ENCODE measurements at regions not wholly inside any gene's neighbourhood (a gene's known extent, or its start where the extent isn't known, plus 50 kb on each side); places are given as distances from the start of the nearest gene placed in this dataset.

DNA sequence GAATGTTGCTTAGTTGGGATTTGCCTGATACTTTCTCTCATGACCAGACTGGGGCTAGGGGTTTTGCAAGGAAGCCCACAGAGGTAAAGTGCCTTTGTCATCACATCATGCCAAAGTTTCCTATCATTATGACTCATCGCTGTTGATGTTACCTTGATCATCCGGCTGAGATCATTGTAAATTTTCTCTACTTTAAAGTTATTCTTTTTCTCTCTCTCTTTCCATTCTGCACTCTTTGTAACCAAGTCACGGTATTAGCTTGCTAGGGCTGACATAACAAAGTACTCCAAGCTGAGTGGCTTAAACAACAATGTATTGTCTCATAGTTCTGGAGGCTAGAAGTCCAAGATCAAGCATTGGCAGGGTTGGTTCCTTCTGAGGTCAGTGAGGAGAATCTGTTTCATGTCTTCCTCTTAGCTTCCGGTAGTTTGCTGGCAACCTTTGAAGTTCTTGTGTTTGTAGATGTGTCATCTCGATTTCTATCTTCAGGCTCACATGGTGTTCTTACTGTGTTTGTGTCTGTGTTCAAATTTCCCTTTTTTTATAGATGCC, 113.0 kb downstream of the DTHD1 start:
- intact Hi-C loops (cut with micrococcal nuclease): loop anchor here (1.0 to 5.0 kb wide), 6 partner anchors 8 to 297 kb away; partner anchors contain the start of gene ARAP2

DNA sequence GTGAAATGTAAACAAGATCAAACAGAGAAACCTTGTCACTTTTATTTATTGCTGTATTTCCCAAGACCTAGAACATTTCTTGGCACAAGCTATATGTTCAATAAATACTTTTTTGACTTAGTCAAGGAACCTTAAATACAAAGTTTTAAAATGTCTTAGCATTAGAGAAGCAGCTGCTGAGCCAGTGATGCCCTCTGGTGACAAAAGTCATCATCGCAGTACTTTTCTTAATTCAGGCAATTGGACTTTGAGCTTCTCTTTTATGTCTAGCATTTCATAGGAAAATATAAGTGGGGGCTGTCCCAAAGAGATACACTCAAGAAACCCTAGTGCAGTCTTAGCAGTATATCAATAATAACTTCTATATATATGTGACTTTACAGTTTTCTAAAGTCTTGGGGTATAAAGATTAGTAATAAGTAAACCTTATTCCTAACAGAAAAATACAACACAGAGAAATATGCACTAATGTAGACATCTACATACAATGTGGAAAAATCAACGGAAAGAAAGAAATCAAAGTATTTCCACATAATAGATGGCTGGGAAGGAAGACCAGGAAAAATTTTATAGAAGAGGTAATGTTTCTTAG, 118.4 kb downstream of the DTHD1 start:
- intact Hi-C loops (cut with micrococcal nuclease): loop anchor here (1.0 kb wide), 1 partner anchor 49 kb away; no protein-coding TSS in a partner anchor

DNA sequence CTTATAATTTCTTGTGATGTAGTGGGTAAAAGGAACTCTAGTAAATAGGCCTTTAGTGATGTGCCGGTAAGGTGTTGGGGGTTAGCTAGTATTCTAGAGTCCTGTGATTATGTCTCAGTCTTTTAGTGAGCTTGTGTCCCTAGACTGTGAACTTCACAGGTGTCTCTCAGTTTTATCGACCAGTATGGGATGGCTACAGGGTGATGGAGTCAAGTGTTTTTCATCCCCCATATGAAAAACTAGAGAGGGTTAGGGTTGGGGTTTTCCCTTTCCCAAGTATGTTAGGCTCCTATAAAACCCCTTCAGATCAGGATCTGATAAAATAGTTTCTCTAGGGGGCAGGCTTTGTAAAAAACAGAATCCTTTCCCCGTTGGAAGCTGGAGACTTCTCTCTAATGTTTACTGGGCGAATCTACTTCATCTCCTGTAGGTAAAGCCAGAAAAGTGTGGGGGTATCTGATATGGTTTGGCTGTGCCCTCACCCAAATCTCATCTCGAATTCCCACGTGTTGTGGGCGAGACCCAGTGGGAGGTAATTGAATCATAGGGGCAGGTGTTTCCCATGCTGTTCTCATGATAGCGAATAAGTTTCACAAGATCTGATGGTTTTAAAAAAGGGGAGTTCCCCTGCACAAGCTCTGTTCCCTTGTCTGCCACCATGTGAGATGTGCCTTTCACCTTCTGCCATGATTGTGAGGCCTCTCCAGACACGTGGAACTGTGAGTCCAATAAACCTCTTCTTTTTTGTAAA, 120.8 kb downstream of the DTHD1 start:
- intact Hi-C loops (cut with micrococcal nuclease): no loop called here

DNA sequence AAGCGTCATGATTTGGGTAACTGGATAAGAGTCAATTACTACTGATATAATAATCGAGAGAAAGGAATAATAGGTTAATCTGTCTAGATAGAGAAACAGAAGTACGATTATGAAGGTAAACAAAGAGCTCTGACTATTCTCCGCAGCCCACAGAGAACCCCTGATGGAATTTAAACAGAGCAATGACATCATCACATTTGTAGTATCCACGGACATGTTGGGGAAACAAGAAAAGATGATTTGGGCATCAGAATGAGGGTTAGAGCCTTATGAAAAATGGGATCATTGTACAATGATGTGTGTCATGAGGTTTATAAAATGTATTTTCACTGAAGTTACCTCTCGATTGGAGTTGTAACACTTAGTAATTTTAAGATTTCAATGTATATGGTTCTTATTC, 129.9 kb downstream of the DTHD1 start:
- intact Hi-C loops (cut with micrococcal nuclease): no loop called here

DNA sequence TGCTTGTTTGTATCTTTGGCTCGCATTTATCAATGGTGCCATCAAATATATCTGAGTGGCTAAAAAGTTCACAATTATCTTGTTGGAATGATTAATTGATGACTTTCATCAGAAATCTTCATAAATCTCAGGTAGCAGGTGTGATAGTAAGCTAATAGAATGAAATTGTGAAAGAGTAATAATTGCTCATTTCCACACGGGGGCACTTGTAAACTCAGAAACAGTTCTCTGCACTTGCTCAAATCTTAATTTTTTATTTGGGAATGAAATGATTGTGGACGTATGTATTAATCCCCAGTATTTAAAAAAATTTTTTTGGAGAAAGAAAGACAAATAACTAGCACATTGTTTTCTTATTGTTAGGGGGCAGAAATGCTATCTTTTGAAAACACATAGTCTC, 132.8 kb downstream of the DTHD1 start:
- intact Hi-C loops (cut with micrococcal nuclease): loop anchor here (2.0 kb wide), 1 partner anchor 977 kb away; no protein-coding TSS in a partner anchor

DNA sequence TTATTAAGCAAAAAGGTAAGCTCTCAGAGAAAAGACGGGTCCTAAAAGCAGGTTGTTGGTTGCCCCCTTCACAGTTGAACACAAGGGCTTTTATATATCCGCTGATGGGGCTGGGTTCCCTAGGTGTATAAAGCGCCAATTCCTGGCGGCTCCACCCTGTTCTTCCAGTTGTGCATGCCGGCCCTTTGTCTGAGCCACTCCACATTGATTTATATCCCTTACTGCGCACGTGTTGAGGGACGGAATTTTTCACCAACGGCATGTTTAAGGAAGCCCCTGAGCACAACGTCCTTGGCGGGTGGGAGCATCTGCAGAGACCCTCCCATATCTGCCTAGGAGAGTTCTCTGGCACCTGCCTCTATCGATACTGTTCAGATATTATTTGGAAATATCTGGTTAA, 135.7 kb downstream of the DTHD1 start:
- intact Hi-C loops (cut with micrococcal nuclease): no loop called here

DNA sequence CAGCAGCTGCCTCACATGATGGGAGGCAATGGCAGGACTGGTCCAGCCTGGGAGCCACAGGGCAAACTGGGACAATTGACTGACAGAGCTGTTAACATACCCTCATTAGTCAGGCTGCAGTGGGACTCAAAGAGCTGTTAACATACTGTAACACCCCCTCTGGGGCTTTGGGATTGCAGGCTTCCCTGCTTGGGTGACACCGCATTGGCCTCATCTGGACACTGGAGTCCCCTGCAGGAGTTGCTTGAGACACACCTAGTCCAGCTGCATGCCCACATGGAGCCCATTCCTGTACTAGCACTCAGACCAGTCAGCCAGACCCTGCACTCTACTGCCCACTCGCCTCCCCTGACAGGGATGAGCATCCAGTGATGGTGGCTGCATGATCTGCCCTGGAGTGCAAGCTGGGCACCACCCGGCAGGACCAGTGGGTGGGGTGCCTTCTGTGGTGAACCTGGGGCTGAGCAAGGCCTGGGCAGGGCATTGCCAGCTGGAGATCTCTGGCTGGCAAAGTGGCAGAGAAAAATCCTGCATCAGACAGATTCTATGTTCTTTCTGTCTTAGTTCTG, 138.8 kb downstream of the DTHD1 start:
- intact Hi-C loops (cut with micrococcal nuclease): no loop called here

DNA sequence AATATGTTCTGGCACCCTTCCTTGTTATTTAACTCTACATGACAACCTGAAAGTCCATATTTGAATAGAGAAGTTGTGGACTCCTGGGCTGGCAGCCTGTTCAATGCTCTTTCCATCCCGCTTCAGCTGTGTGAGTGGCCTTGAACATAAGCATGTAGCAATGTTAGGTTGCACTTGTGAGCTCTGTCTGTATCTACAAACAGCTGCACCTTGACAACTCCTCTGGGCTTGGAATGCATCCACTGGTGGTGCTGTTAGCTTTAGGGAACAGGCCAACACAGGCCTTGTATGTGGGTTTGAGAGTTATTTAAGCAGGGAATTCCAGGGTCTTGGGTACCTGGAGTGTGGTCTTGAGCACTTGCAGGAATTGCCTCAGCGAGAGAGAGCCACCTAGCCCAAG, 141.2 kb downstream of the DTHD1 start:
- intact Hi-C loops (cut with micrococcal nuclease): no loop called here

DNA sequence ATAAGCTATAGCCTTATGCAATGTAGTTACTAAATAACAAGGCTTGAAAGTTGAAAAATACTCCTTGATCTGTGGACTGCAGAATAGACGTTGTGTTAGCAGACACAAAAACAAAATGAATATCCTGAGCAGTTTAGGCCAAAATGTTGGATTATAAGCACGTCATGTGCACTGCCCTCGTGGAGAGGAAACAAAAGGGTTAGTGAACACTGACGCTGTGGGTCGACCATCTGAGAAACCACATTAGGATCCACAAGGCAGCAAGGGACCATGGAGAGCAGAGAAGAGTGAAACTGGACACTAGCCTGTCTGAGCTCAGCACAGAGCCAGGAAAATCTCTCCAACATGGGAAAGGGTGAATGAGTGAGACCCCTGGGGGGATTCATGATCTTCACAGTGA, 145.3 kb downstream of the DTHD1 start:
- intact Hi-C loops (cut with micrococcal nuclease): no loop called here

DNA sequence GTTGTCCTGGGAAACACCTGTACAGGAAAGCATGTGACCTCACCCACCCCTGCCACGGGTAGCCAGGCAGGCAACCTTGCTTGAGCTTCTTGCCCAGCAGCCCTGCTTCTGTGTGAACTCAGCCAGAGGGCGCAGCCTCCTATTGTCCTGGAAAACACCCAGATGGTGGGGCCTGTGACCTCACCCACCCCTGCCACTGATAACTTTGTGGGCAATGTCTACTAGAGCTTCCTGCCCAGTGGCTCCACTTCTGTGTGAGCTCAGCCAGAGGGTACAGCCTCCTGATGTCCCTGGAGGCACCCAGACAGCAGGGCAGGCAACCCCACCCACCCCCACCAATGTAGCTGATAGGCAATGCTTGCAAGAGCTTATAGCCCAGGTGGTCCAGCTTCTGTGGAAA, 146.3 kb downstream of the DTHD1 start:
- intact Hi-C loops (cut with micrococcal nuclease): no loop called here

DNA sequence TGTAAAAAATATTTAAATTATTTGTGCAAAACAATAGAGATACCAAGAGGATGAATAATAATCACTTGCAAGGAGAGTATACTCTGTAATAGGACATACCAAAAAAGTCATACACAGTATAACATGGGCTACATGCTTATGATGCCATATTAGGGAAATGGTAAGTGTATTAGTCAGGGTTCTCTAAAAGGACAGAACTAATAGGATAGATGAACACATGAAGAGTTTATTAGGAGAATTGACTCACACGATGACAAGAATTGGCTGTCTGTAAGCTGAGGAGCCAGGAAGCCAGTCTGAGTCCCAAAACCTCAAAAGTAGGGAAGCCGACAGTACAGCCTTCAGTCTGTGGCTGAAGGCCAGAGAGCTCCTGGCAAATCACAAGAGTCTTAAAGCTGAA, 151.2 kb downstream of the DTHD1 start:
- intact Hi-C loops (cut with micrococcal nuclease): no loop called here

DNA sequence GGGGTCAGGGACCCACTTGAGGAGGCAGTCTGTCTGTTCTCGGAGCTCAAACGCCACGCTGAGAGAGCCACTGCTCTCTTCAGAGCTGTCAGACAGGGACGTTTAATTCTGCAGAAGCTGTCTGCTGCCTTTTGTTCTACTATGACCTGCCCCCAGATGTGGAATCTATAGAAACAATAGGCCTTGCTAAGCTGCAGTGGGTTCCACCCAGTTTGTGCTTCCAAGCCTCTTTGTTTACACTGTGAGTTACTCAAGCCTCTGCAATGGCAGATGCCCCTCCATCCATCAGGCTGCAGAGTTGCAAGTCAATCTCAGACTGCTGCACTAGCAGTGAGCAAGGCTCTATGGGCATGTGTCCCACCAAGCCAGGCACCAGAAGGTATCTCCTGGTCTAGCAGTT, 158.1 kb downstream of the DTHD1 start:
- intact Hi-C loops (cut with micrococcal nuclease): no loop called here

DNA sequence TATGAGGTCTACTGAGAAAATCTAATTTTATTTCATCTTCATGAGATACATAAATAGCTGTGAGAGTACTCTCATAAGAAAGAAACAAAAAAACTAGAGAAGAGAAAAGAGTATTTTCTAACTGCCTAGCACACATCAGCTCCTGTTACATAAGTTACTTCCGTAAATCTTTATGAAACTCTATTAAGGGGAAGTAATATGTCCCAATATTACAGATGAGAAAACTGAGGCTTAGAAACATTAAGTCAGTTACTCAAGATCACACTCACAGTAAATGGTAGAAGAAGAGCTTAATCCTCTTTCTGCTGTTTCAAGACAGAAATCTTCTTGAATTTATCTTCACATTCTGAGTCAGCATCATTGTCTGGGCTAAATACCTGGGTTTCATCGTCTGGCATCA, 164.1 kb downstream of the DTHD1 start:
- intact Hi-C loops (cut with micrococcal nuclease): no loop called here

DNA sequence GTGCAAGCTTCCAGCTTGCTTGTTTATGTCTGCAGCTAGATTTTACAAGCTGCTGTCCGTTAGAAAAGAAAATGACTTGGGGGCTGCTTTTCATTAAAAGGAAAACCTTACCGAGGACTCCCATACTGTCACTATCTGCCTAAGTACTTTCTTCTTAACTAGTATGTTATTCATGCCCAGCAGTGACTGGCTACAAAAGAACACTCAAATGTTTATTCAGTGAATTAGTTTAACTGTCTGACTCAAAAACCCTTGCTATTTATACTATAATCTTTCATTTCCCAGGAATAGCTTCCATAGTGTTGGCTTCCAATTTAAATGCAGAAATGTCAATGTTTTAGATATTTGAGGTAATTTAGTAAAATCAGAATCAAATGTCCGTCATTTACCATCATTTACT, 164.9 kb downstream of the DTHD1 start:
- intact Hi-C loops (cut with micrococcal nuclease): no loop called here

DNA sequence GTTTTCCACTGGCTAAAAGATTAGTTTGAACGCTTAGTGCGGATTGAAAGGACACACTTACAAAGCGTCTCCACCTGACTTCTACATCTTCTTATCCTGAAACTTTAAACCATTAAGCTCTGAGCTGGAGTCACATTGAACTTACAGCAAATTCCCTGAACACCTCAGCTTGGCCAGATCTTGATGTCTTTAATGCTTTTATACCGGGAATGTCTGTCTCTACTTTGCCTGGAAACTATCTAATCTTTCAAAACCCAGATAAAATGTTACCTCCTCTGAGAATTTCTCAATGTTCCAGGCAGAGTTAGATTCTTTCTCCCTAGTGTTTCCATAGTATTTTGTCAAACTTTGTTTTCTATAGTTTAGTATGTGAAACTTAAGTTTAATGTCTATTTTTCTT, 179.9 kb downstream of the DTHD1 start:
- intact Hi-C loops (cut with micrococcal nuclease): no loop called here

DNA sequence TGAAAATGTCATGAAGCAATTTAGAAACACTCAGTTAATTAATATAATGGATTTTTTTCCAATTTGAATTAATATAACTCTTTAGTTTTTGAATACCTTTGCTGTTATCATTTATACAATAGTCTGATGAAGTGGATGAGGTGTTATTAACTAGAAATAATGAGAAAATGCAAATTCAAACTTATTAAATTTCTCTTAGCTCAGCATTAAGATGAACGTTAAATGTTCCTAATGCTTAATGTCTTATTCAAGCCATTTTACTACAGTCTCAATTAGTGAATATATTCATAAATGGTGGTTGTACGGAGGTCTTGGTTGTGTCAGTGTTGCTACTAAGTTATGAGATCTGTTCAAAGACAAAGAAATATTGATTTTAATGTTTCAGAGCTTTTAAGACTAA, 186.3 kb downstream of the DTHD1 start:
- intact Hi-C loops (cut with micrococcal nuclease): no loop called here

DNA sequence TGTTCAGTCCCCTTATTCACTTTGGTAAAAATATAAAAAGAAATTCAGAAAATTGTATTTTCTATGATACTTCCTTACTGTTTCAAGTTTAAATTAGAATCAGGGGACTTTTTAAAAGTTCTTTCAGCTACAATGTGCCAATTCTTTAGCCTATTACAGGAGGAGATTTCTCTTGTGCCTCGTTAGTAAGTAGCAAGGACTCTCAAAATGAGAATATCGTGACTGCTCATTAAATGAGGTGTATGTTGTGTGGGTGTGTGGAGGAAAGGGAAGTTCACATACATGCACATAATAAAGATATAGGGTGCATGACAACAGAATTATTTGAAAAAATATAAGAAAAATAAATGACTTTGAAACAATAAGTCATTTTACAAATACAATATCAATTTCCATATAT, 190.5 kb downstream of the DTHD1 start:
- intact Hi-C loops (cut with micrococcal nuclease): no loop called here

DNA sequence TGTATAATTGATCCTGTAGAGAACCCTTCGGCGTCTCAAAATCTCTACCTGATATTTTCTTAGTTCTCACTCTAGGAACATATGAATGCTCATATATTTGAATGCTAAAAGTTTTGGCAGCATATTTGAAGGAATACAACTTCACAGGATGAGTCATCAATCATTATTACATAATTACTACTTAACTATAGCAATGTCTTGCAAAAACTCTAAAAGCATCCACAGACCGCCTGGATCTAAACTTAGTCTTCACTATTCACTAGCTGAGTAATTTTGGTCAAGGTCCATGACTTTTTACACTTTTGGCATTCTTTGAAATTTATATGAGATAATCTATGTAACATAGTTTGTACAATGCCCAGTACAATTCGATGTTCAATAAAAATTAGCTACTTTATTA, 194.7 kb downstream of the DTHD1 start:
- intact Hi-C loops (cut with micrococcal nuclease): no loop called here

DNA sequence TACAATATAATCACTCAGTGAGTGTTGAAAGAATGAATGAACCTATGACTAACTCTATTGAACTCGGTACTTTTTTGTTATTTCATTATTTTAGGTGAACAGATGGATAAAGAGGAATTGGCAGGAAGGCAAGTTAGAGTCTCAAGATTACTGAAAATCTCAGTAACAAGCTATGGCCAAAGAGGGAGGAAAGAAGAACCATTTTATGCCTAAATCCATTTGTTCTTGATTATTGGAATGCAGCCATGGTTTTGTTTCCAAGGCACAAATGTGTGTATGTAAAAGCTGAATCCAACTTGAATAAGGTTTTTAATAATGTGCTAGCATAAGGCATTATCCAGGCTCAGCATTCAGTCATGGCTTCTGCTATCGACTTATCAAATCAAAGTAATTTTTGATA, 196.4 kb downstream of the DTHD1 start:
- intact Hi-C loops (cut with micrococcal nuclease): no loop called here

DNA sequence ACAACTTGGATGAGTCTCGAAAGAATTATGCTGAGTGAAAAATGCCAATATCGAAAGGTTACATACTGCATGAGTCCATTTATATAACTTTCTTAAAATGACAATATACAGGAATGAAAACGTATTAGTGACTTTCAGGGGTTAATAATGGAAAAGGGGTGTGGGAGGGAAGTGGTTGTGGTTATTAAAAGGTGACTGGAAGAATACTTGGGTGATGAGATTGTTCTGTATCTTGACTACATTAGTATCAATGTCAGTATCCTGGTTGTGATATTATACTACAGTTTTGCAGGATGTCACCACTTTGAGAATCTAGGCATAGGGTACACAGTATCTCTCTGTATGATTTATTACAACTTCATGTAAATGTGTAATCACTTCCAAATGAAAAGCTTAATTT, 204.5 kb downstream of the DTHD1 start:
- intact Hi-C loops (cut with micrococcal nuclease): no loop called here

DNA sequence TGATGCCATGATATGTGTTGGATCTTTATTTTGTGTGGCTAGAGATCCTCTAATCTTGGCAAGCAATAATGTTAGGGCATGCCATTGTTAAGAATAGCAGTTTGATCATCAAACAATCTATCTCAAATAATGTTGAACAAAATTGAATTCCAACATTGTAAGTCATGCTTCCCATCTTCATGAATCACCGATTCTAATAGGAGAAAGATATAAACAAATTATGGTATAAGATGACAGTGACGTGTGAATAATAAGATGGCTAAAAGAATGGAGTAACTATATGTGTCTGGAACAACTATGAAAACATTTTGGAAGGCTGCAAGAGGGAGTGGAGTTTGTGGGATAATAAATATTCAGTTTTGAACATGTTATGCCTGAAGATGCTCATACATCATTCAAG, 208.4 kb downstream of the DTHD1 start:
- intact Hi-C loops (cut with micrococcal nuclease): no loop called here

DNA sequence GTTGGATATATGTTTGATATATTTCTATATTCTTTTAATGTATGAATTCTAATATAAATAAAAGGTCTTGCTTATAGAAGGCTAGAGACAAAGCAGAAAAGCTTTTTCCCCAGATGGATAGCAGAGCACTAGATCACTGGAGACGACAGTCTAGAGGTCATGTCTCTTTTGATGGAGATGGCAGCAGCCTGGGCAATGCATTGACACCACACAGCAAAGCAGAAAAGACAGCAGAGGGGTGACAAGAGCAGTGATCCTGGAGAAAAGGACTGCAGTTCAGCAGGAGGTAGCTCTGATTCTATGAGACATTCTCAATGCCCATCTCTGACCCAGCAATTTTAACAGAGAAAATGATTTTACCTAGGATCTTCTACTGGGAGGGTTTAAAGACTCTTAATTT, 210.6 kb downstream of the DTHD1 start:
- intact Hi-C loops (cut with micrococcal nuclease): no loop called here

DNA sequence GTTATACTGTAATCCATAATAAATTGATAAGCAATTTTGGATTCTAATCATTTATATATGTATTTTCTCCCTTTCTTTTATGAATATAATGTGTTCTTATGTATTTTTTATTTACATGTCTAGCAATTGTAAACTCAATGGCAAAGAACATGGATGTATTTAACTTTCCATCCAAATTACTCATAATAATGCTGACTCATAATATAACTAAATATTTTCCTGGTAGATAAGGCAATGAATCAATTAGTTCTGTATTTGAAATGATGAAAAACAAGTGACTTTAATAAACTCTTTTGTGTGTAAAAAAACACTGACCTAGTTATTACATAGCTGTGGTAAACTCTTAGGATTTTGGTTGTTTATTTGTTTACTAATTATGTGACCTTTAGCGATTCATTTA, 211.2 kb downstream of the DTHD1 start:
- intact Hi-C loops (cut with micrococcal nuclease): no loop called here
